NCI-H748 (cell line): ENCODE measurements at regions not wholly inside any gene's neighbourhood (a gene's known extent, or its start where the extent isn't known, plus 50 kb on each side); places are given as distances from the start of the nearest gene placed in this dataset.
"Not testable (repeated sequence)": the region's sequence is repeated elsewhere in the genome, so short reads cannot be mapped to it uniquely, and the experiment has no call there.

ENCODE experiments used
- DNase-seq: peaks from one replicate; lab custom pipeline; 2025; ENCODE audit not compliant: unreplicated experiment; lab: John Stamatoyannopoulos, UW

GRCh38 chr16:29221281-29221955, 185.1 kb downstream of the NPIPB11 start:
- DNase-seq, result not testable (repeated sequence)

- not testable (repeated sequence) for DNase-seq
Observed at GRCh38 chr16:29220647-29221191, 185.8 kb downstream of the NPIPB11 start.

GRCh38 chr16:29219966-29220646, 186.4 kb downstream of the NPIPB11 start:
- DNase-seq, result not testable (repeated sequence)

- not testable (repeated sequence) for DNase-seq
Observed at GRCh38 chr16:29219562-29219961, 186.9 kb downstream of the NPIPB11 start.

- DNase-seq, result peak; percentile 24
Observed at GRCh38 chr16:29218649-29219048, 187.9 kb downstream of the NPIPB11 start.

- DNase-seq, result not testable (repeated sequence)
Observed at GRCh38 chr16:29218171-29218570, 188.3 kb downstream of the NPIPB11 start.

- DNase-seq, result not testable (repeated sequence)
Observed at GRCh38 chr16:29217752-29218126, 188.8 kb downstream of the NPIPB11 start.

- DNase-seq, result not testable (repeated sequence)
Observed at GRCh38 chr16:29217104-29217751, 189.3 kb downstream of the NPIPB11 start.

- not testable (repeated sequence) for DNase-seq
Observed at GRCh38 chr16:29213770-29214169, 192.7 kb downstream of the NPIPB11 start.

GRCh38 chr16:29213251-29213650, 193.3 kb downstream of the NPIPB11 start:
- DNase-seq, result not testable (repeated sequence)

- DNase-seq, result not testable (repeated sequence)
Observed at GRCh38 chr16:29212084-29213027, 194.2 kb downstream of the NPIPB11 start.

GRCh38 chr16:29211456-29211855, 195.1 kb downstream of the NPIPB11 start:
- not testable (repeated sequence) for DNase-seq

- DNase-seq, result not testable (repeated sequence)
Observed at GRCh38 chr16:29210299-29211150, 196.0 kb downstream of the NPIPB11 start.

GRCh38 chr16:29206120-29206519, 200.4 kb downstream of the NPIPB11 start:
- not testable (repeated sequence) for DNase-seq

GRCh38 chr16:29205151-29205550, 201.4 kb downstream of the NPIPB11 start:
- DNase-seq, result not testable (repeated sequence)

GRCh38 chr16:29204806-29205135, 201.7 kb downstream of the NPIPB11 start:
- DNase-seq, result no peak

GRCh38 chr16:29203933-29204805, 202.3 kb downstream of the NPIPB11 start:
- DNase-seq, result peak; percentile 6

GRCh38 chr16:29203046-29203932, 203.2 kb downstream of the NPIPB11 start:
- DNase-seq, result not testable (repeated sequence)
